CD14-positive monocyte (primary cell): ENCODE measurements at regions not wholly inside any gene's neighbourhood (a gene's known extent, or its start where the extent isn't known, plus 50 kb on each side); places are given as distances from the start of the nearest gene placed in this dataset.
A peak's percentile ranks its signal among the peaks of the same experiment; 100 is the strongest.

ENCODE experiments used
- DNase-seq, 3 donors: peaks; one replicate each; pipeline ENCODE4 v3.0.0-alpha.2; 2011 to 2022
- H2AFZ ChIP-seq: 2 replicates; pipeline ENCODE4 v1.6.0; 2012; ENCODE audit warnings: mild to moderate bottlenecking, low read depth, low read length, inconsistent platforms; ENCODE audit not compliant: insufficient read depth, poor library complexity, severe bottlenecking
- H3K27ac ChIP-seq, 2 donors: 1 replicate in 1 of 2; 2 replicates in 1 of 2; pipeline ENCODE4 v1.5.1; 2012 to 2013; ENCODE audit warnings: low read length in 2 of 2, control low read depth in 1 of 2, inconsistent platforms in 1 of 2, low read depth in 1 of 2, mild to moderate bottlenecking in 1 of 2
- H3K27me3 ChIP-seq, 2 donors: one replicate each; pipeline versions ENCODE4 v1.6.0 to v1.6.1; 2011 to 2013; ENCODE audit warnings: low read length in 2 of 2; ENCODE audit not compliant: control insufficient read depth in 2 of 2, insufficient read depth in 2 of 2
- H3K36me3 ChIP-seq, 2 donors: replicated peaks in 1 of 2; 1 replicate in 1 of 2; 2 replicates in 1 of 2; pipeline versions ENCODE4 v1.5.1 to v1.6.1; 2012 to 2013; ENCODE audit warnings: low read length in 2 of 2, control low read depth in 1 of 2, inconsistent platforms in 1 of 2, mild to moderate bottlenecking in 1 of 2; ENCODE audit not compliant: insufficient read depth in 2 of 2, control insufficient read depth in 1 of 2
- H3K4me1 ChIP-seq, 2 donors: 1 replicate in 1 of 2; 2 replicates in 1 of 2; pipeline versions ENCODE4 v1.5.1 to v1.6.1; 2012 to 2013; ENCODE audit warnings: low read length in 2 of 2, control low read depth in 1 of 2, inconsistent platforms in 1 of 2, mild to moderate bottlenecking in 1 of 2, moderate library complexity in 1 of 2; ENCODE audit not compliant: insufficient read depth in 2 of 2, control insufficient read depth in 1 of 2
- H3K4me2 ChIP-seq: replicated peaks from 2 replicates; pipeline ENCODE3; 2012; ENCODE audit warnings: low read length, moderate library complexity, mild to moderate bottlenecking; ENCODE audit not compliant: poor library complexity, severe bottlenecking; ENCODE audit errors: extremely low read depth
- H3K4me3 ChIP-seq, 3 experiments: fragments of 200-600 bp in 1 of 3; sonication (generic) in 1 of 3; replicated peaks in 1 of 3; 1 replicate in 2 of 3; 2 replicates in 1 of 3; pipeline ENCODE4 v1.5.1; 2011 to 2013; ENCODE audit warnings: low read length in 3 of 3, mild to moderate bottlenecking in 3 of 3, control low read depth in 2 of 3, low read depth in 2 of 3, inconsistent platforms in 1 of 3, moderate library complexity in 1 of 3
- H3K79me2 ChIP-seq: 2 replicates; pipeline ENCODE4 v1.6.0; 2012; ENCODE audit warnings: mild to moderate bottlenecking, control low read depth, inconsistent platforms, low read length, moderate library complexity; ENCODE audit not compliant: insufficient read depth
- H3K9ac ChIP-seq: 2 replicates; pipeline ENCODE4 v1.6.0; 2017; ENCODE audit warnings: low read length, mild to moderate bottlenecking; ENCODE audit not compliant: insufficient read depth, poor library complexity, severe bottlenecking
- H3K9me3 ChIP-seq, 2 donors: replicated peaks in 1 of 2; 1 replicate in 1 of 2; 2 replicates in 1 of 2; pipeline versions ENCODE4 v1.5.1 to v1.6.1; 2012 to 2013; ENCODE audit warnings: low read length in 2 of 2, control low read depth in 1 of 2; ENCODE audit not compliant: control insufficient read depth in 1 of 2, insufficient read depth in 1 of 2
- H4K20me1 ChIP-seq: 2 replicates; pipeline ENCODE4 v1.6.0; 2012; ENCODE audit warnings: mild to moderate bottlenecking, low read length, control low read depth, moderate library complexity; ENCODE audit not compliant: insufficient read depth
- H3K27ac Mint-ChIP-seq, 7 donors: one replicate each; pipeline ENCODE4 v1.8.0; 2020; ENCODE audit warnings: mild to moderate bottlenecking in 7 of 7, mixed read lengths in 7 of 7, moderate library complexity in 6 of 7, inconsistent platforms in 2 of 7
- H3K27me3 Mint-ChIP-seq, 3 donors: one replicate each; pipeline ENCODE4 v1.8.0; 2021 to 2022; ENCODE audit warnings: low read depth in 3 of 3, mild to moderate bottlenecking in 3 of 3, mixed read lengths in 3 of 3, moderate library complexity in 3 of 3, inconsistent platforms in 1 of 3
- H3K36me3 Mint-ChIP-seq, 2 donors: one replicate each; pipeline ENCODE4 v1.8.0; 2020; ENCODE audit warnings: mixed read lengths in 2 of 2, inconsistent platforms in 1 of 2, mild to moderate bottlenecking in 1 of 2
- H3K4me1 Mint-ChIP-seq: one replicate; pipeline ENCODE4 v1.8.0; 2020; ENCODE audit warnings: mild to moderate bottlenecking, mixed read lengths
- H3K4me3 Mint-ChIP-seq, 2 donors: one replicate each; pipeline ENCODE4 v1.8.0; 2020; ENCODE audit warnings: mild to moderate bottlenecking in 2 of 2, mixed read lengths in 2 of 2, moderate library complexity in 1 of 2
- H3K9me3 Mint-ChIP-seq, 7 donors: one replicate each; pipeline ENCODE4 v1.8.0; 2020 to 2022; ENCODE audit warnings: mixed read lengths in 7 of 7, mild to moderate bottlenecking in 6 of 7, moderate library complexity in 6 of 7, inconsistent platforms in 2 of 7
- WGBS: methylation state at CpG from one replicate; pipeline ENCODE4 v1.1.5; 2013; ENCODE audit warnings: missing lambda C conversion rate; ENCODE audit not compliant: insufficient coverage; 5-methylcytosine and 5-hydroxymethylcytosine counted together
- intact Hi-C, 2 donors: fragments of 100-400 bp; cut with micrococcal nuclease; formaldehyde crosslinking; loops; one replicate each; pipeline versions ENCODE4 v1.15.0 to v1.15.1; 2023
- TF ChIP-seq, protein P1 (sequence below): fragments of 200-600 bp; IDR thresholded peaks from one replicate; pipeline ENCODE4 v1.8.0; 2022; ENCODE audit warnings: antibody characterized with exemption, mild to moderate bottlenecking

DNA sequence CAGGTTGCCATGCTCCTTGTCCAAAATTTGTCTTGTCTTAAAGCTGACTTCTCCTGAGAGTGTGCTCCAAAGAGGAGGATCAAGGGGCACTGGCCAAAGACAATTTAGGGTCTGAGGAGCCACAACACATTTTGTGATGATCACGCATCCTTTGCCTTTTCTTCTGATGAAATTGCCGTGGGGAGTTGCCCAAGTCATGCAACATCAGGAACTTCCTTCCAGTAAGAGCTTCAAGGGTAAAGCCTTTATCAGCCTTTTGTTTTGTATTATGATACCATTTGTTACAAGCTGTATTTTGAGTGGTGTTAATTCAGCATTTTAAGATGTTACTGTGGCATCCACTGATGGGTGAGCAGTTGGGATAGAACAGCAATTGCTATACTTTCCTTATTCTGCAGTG lies 131.2 kb upstream of the MKI67 start:
- no peaks in the 10 kb centered on the region for H3K27me3 ChIP-seq
- peaks cover 7% of the 10 kb centered on the region for H3K4me1 Mint-ChIP-seq
- TF ChIP-seq, protein P1, sequence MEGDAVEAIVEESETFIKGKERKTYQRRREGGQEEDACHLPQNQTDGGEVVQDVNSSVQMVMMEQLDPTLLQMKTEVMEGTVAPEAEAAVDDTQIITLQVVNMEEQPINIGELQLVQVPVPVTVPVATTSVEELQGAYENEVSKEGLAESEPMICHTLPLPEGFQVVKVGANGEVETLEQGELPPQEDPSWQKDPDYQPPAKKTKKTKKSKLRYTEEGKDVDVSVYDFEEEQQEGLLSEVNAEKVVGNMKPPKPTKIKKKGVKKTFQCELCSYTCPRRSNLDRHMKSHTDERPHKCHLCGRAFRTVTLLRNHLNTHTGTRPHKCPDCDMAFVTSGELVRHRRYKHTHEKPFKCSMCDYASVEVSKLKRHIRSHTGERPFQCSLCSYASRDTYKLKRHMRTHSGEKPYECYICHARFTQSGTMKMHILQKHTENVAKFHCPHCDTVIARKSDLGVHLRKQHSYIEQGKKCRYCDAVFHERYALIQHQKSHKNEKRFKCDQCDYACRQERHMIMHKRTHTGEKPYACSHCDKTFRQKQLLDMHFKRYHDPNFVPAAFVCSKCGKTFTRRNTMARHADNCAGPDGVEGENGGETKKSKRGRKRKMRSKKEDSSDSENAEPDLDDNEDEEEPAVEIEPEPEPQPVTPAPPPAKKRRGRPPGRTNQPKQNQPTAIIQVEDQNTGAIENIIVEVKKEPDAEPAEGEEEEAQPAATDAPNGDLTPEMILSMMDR = no peak
- peaks cover 0 to 4% of the 10 kb centered on the region in 2 donors for H3K4me1 ChIP-seq
- peaks cover 4 to 10% (median 9%) of the 10 kb centered on the region in 3 donors for H3K27me3 Mint-ChIP-seq
- H3K4me3 ChIP-seq = no peak overlapping the region
- H3K27ac ChIP-seq = no peak overlapping the region
- H3K36me3 Mint-ChIP-seq = no peaks in the 10 kb centered on the region
- H3K79me2 ChIP-seq = no peaks in the 10 kb centered on the region
- intact Hi-C loops = no loop called here
- no peaks in the 10 kb centered on the region for H3K9me3 ChIP-seq
- H3K4me2 ChIP-seq = no peak overlapping the region
- H3K36me3 ChIP-seq = no peaks in the 10 kb centered on the region
- H3K9me3 Mint-ChIP-seq = peaks cover 0 to 5% (median 2%) of the 10 kb centered on the region in 7 donors
- WGBS = 0% methylated on average over 2 of the region's 2 CpGs
- no peak overlapping the region for H3K4me3 Mint-ChIP-seq
- no peak overlapping the region for H2AFZ ChIP-seq
- no peak overlapping the region for H3K27ac Mint-ChIP-seq
- DNase-seq = peak in 1 of 3 donors; percentile 54
- H4K20me1 ChIP-seq = no peaks in the 10 kb centered on the region
- no peak overlapping the region for H3K9ac ChIP-seq

DNA sequence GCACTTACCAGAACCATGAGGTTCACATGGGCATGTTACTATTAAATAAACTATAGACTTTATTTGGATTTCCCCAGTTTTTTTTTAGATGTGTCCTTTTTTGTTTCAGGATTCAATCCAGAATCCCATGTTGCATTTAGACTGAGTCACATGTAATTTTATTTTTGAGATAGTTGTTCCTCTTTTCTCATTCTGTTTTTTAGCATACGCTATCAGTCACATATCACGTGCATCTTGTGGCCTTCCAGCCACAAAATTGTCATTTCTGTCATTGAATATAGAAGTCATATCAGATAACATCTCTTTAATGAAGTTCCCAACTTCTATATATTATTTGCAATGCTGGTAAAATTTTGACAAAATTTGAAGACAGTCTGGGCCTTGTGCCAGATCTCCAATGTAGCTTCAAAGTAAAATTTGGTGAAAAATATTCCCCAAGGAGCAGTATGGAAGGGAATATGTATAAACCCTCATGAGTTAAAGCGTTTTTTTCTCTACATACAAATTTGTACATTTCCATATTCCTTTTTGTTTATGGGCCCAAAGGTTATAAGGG lies 132.3 kb upstream of the MKI67 start:
- Histone ChIP-seq H3K9ac (no peak overlapping the region), H3K79me2 (no peaks in the 10 kb centered on the region), H3K36me3 (no peaks in the 10 kb centered on the region), H3K27me3 (peaks cover 0 to 3% of the 10 kb centered on the region in 2 donors), H3K9me3 (no peaks in the 10 kb centered on the region), H3K4me2 (no peak overlapping the region), H3K27ac (no peak overlapping the region), H4K20me1 (no peaks in the 10 kb centered on the region), H3K4me1 (peaks cover 0 to 4% of the 10 kb centered on the region in 2 donors), H3K4me3 (no peak overlapping the region), H2AFZ (no peak overlapping the region)
- Mint-ChIP-seq H3K4me3 (no peak overlapping the region), H3K27ac (no peak overlapping the region), H3K27me3 (peaks cover under 1 to 10% (median 7%) of the 10 kb centered on the region in 3 donors), H3K4me1 (peaks cover 7% of the 10 kb centered on the region), H3K36me3 (no peaks in the 10 kb centered on the region), H3K9me3 (peaks cover 0 to 5% (median 2%) of the 10 kb centered on the region in 7 donors)
- TF ChIP-seq, protein P1 = no peak
- peak in 1 of 3 donors; percentile 36 for DNase-seq
- intact Hi-C loops = no loop called here
- WGBS = no CpG with 5 or more reads among the region's 3 CpGs
